ENCODE measurements at regions not wholly inside any gene's neighbourhood (a gene's known extent, or its start where the extent isn't known, plus 50 kb on each side); places are given as distances from the start of the nearest gene placed in this dataset.
"Not testable (repeated sequence)": the region's sequence is repeated elsewhere in the genome, so short reads cannot be mapped to it uniquely, and the experiment has no call there.

DNA sequence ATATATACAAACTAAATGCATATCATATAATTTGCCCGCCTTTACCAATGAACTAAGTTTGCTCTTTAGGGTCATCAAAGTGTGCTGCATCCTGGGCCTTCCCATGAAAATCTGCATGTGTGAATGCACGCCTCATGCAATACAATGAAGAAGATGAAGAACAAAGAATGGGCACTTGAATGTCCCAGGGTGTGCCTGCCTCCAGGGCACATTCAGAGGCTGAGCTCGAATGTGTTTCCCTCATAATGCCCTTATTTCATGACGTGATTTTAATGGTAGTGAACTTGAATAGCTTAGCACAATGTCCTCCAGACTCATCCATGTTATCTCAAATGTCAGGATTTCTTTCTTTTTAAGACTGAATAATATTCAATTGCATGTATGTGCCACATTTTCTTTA, 824.9 kb downstream of the TNS3 start:
- no peak for DNase-seq

DNA sequence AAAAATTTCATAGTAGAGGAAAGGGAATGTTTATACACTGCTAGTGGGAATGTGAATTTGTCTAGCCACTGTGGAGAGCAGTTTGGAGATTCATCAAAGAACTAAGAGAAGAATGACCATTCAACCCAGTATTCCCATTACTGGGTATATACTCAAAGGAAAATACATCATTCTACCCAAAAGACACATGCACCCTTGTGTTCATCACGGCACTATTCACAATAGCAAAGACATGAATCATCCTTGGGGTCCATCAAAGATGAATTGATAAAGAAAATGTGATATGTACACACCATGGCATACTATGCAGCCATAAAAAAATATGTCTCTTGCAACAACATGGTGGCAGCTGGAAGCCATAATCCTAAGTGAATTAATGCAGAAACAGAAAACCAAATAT, 825.7 kb downstream of the TNS3 start:
- DNase-seq: no peak

DNA sequence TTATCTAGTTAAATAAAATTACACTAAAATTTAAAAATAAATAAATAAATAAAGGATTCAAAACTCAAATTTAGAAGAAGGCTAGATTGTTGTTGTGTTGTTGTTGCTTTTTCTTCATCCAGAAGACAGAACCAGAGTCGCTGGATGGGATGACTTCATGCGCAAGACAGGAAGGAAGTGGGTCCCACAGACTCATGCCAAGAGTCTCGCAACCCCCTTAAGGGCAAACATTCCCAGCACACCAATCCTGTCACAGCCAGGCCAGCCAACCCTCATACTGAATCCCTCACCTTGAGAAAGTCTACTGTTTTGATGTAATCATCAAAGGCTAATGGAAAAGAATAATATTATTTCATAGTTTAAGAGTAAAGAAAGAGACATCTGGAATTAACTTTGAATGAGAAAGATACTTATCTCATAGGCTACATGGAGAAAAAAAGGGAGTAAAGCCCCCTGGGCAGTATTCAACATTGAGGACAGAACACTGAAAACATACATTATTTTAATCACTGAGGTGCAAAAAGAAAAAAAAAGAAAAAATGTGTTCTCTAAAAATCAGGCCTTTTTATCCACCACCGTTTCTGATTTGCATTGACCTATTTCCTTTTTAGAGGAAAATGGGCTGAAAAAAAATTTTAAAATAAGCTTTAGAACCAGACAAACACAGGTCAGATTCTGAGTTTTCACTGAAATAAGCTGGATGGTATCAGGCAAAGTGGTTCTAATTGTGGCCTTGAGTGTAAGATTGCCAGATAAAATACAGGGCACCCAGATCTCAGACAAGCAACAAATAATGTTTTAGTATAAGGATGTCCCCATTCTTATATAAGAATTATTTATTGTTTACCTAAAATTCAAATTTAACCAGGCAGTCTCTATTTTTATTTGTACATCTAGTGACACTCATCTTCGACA, 826.5 kb downstream of the TNS3 start:
- no peak for DNase-seq

DNA sequence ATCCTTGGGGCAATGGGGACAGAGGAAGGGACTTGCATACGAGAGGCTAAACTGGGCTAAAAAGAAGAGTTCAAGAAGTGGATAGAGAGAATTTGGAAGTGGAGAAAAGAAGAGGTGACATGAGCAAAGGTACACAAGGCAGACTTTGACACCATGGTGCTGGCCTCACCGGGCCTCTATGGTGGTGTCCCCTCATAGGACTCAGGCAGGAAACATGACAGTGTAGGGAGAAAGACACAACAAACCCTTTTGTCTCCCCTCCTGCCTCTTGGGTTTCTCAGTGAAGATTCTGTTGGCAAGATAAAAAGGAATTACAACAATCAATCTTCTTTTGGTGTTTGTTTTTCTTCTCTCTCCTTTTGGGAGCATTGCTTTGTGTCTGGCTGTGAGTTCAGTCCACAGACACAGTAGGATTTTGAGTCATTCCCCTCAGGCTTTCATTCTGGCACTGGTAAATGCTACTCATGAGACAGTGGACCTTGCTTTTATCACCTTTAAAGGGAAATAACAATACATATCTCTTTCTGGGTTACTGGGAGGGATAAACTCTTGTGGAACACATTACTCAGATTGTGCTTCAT, 827.7 kb downstream of the TNS3 start:
- no peak for DNase-seq

DNA sequence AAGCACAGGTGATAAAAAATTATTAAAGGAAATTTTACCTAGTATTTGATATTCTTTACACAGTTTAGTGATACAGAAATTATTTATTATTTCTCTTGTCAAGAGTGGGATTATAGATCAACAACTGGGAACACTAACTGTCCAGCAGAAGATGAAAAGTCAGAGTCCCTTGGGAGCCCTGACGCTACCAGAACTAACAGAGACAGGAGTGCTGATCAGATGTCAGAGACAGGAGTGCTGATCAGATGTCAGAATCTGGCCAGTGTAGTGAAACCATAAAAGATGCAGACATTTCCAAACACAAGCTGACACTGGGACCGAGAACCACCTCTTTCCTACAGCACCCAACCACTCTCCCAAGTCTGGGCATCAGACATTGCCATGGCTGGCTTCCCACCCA, 828.2 kb downstream of the TNS3 start:
- DNase-seq: no peak

DNA sequence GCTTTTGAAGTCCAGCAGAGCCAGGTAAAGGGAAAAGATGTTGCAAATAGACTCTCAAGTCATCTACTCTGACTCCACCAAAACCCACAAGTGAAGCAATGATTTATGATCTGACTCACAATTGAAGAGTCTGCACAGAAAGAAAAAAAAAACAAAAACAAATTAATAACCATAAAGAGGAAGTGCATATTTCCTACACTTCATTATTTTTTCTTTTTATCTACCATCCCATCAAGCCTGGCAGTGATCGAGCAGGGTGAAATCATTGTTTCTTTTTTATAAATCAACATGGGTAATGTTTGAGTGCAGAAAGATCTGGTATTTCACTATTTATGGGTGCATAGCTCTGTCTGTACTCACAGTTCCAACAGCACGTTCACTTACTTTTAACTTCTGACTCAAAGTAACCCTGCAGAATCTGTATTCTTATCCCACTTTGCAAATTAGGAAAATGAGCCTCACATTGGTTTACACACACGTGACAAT, 829.0 kb downstream of the TNS3 start:
- no peak for DNase-seq

DNA sequence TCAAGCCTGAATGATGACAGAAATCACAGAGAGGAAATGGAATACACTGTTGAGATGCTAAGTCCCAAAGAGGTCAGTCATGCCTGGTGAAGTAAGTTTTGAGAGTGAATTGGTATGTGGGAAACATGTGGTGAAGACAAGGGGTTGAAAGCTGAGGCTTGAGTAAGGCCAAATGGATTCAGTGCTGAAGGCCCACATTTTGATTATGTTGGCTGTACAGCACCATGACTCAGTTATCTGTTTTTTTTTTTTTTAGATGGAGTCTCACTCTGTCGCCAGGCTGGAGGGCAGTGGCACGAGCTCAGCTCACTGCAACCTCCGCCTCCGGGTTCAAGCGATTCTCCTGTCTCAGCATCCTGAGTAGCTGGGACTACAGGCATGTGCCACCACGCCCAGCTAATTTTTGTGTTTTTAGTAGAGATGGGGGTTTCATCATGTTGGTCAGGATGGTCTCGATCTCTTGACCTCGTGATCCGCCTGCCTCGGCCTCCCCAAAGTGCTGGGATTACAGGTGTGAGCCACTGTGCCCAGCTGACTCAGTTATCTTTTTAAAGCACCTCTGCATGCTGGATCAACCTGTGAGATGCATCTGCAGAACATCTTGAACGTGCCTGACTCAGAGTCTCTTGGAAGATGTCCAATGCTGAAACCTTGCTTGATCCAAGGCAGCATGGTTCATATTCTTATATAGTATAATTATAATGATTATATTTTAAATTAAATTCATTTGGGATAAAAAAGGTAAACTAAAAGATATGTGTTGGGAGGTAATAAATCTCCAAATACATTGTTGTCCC, 829.8 kb downstream of the TNS3 start:
- not testable (repeated sequence) for DNase-seq

DNA sequence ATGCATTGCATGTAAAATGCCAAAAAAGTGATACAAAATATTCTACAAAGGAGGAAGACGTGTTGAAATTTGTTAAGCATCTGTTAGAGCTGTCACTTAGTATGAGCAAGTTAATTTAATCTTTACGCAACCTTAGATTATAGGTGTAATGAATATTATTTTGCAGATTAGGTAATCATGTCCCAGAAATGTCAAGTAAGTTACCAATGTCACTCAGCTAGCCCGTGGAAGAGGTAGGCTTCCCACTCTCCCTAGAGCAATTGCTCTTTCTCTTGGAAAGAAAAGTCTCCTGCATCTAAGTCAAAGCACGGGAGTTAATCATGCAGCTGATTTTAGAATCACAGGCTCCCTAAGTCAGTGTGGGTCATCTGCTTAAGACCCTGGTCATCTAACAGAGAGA, 830.4 kb upstream of the IGFBP3 start:
- DNase-seq: no peak

DNA sequence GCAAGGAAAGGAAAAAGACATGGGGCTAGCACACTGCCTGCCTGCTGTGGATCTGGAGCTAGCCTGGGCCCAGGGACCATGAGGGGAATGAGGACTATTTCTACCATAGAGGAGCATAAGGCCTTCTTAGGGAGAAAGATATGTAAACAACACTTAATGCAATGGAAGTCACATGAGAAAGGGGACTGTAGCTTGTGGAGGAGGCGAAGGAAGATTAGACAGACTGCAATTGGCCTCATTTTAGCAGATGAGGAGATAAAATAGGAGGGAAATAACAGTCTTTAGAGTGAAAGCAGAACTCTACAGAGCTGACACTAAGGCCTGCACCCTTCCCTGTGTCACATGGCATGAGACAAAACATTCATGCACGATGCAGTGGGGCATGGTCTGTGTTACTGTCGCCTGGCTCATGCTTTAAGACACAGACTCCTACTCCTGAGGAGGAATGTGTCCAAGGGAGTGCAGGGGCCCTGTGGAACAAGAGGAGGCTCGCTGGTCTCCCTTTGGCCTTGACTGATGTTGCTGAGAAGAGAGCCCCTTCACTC, 829.3 kb upstream of the IGFBP3 start:
- no peak for DNase-seq

DNA sequence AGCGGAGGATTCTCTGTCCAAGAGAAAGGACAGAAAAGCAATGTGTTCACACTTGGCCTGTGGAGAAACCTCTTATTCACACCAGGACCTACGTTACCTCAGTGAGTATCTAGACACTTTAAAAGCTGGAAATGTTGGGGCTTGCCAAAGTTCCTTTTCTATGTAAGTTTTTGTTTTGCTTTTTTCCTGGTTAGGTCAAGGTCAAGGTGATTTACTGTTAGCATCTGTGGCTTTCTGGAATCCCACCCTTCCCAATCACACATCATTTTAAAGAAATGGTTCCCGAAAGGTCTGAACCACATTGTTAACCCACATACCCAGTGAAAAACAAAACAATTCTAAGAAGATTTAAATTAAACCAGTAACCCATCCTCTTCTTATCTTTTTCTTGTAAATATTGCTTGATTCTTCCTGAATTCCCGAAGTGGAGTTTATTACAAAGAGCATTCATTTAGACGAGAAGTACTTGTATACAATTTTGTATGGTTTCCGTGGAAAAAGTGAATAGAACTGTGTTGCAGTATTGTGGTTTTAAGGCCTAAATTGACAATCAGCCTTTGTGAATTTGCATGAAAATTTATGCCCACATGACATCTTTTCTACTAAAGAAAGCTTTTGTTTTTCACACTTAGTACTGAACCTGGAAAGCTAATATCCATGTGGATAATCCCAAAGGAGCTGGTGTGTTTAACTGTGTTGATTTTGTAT, 827.0 kb upstream of the IGFBP3 start:
- no peak for DNase-seq

DNA sequence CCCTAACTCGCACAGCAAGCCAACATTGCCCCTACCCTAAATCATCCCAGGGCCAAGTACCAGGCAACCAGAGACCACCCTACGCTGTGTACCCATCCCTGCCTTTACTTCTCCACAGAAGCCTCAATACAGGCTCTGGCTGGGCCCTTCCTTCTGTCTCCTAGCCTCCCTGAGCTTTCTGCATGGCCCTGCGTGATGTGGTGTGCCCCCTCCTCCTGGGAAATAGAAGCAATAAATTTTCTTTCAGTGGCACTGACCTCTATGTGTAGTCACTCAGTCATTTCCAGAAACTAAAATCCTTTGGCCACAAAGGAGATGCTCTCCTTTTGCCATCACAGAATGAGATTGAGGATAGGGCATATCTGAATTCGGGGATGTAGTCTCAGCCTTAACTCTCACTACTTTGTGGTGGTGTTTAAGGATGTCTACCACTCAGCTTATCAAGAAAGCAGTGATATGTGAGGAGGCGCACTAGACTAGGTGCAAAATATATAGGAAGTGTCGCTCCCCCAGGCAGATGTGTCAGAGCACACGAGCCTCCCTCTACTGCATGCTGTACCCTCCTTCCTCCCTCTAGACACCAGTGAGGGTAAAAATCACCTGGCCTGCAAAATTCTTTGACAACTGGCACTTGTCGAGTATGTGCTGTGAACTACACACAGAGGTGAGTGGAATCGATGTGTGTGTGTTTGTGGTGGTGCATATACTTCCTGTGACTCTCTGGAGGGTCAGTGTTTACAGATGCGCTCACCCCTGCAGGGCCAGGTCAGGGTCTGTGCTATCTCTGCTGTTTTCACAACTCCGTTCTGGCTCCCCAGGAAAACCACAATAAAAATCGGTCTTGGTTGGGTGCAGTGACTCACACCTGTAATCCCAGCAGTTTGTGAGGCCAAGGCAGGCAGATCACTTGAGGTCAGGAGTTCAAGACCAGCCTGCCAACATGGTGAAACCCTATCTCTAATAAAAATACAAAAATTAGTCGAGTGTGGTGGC, 825.9 kb upstream of the IGFBP3 start:
- DNase-seq: no peak

DNA sequence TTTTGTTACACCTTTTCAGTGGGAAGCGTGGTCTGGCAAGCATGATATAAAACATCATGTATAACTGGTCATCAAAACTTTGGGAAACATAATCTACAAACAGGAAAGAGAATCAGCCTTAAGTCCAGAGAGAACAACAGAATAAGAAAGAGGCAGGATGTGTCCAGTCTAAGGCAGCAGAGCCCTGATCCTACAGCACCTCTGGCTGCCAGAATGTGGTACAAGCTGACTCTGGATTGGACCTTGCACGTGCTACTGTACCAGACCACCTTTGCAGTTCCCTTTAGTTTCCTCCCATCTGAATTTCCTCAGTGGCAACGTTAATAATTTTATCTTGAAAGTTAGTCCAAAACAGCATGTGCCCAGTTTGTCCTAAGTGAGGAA, 824.6 kb upstream of the IGFBP3 start:
- no peak for DNase-seq

DNA sequence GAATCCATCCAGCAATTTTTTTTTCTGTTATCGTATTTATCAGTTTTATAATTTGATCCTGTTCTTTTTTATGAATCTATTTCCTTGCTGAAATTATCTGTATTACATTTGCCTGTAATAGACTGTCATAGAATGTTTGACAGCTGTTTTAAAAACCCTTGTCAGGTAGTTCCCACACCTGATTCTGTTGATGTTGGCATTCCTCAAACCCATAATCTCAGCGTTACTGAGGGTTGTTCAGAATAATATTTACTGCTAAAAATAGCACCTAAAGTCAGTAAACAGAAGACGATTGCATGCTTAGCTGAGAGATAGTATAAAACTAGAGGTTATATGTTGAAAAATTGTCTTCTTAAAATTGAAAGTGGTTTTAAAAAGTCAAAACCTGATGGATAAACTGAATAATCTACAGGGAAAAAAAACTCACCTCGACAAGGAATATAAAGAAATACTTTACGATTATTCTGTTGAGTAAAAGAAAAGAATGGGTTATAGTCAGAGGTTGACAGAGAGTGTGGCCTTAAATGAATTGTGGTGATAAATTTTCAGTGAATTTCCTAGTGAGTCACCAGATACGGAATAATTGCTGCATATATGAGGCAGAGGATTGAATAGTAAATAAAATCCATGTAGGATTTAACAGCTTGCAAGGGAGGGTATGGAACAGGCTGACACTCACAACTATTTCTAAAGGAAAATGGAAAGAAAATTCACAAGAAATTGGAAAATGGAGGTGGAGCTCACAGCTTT, 824.1 kb upstream of the IGFBP3 start:
- DNase-seq: no peak

DNA sequence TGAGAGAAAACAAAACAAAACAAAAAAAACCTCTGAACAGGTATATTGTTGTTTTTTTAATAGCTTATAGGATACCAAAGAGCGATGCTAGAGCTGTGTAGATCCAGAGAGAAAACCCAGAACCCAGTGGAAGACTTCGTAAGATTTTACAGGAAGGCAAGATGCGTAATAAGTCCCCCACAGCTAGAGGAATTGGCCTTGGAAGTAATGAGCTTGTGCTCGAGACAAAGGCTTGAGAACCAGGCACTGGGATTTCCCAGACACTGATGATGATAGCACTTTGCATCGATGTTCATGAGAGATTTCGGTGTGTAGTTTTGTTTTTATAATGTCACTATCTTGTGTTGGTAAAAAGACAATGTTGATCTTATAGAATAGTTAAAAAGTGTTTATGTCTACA, 821.5 kb upstream of the IGFBP3 start:
- DNase-seq: no peak

DNA sequence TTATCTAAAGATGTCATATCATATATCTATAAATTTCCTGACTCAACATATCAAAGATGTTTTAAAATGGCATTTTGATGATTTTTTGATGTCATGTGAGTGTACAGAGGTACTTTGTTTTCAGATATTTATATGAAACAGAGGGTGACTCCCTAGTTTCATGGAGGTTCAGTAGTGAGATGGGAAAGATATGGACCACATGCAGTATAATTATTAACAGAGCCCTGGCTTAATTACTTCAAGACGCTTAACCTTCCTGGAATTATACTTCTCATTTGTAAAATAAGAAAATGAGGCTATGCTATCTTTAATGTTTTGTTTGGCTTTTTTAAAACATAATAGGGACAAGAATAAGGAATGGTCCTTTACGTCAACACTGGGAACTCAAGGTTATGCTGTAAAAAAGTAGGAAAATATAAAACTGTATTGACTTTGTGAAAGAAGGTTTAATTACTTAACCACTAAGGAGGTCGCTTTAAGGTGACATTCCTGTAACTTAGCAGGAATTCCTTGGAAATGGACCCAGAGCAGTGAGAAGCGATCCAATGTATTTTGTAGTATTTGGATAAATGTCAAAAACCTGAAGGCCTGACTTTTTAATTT, 821.0 kb upstream of the IGFBP3 start:
- DNase-seq: no peak

DNA sequence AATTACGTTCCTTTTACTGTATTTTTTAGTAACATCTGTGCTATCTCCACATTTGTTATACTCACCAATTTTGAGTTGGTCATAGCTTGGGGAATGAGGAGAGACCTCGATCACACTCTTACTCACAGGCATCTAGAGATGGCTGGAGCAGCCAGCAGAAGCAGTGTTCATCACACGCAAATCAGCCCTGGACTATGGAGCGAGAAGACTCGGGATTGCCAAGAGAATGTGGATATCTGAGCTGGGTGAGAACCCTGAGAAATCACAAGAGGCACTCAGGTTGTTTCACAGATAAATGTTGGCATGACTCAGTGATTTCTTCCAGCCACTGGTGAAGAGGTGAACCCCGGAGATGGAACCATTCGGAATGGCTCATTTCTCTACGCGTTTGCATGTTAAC, 820.1 kb upstream of the IGFBP3 start:
- DNase-seq: no peak

DNA sequence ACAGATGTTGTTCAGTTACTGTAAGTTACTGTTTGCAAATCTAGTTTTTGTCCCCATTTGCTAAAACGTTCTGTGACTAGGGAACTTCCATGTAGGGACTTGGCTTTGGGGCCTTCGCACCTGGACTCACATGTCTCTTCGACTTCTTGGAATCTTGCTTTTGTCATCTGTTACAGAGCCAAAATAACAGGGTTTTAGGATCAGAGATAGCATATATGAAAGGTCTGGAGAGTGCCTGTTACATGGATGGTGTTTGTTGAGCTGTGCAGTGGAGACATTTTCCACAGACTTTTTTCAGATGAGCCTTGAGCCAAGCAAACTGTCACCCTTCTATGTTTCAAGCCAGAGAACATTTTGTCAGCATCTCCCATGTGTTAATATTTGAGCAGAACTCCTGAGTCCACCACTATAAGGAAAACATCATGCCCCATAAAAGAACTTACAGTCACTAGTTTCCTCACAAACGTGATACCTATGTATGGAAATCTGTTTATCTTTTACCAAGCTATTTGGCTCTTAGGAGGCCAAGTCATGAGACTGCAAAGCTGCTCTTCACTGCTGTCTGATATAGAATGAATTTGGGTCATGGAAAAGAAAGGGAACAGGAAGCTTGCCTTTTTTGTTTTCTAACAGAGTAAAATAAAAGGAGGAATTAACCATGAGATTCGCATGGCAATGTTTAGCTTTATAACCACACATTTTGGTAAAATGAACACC, 818.6 kb upstream of the IGFBP3 start:
- DNase-seq: no peak

DNA sequence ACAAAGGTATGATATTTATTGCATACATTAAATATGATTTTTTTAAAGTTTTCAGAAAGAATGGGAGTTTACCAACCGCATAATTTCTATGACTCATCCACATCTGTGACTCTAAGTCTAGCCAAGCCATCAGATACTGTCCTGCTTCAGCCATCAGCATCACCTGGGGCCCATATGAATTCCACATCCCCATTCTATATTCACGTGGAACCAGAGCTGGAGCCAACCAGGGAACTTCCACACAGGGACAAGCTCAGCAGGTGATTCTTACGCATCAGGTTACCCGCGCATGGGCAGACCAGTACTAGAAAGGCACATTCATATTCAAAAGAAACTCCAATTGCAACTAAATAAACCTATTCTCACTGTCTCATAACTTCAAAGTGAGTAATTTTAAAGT, 817.7 kb upstream of the IGFBP3 start:
- DNase-seq: no peak
